ENCODE measurements at regions not wholly inside any gene's neighbourhood (a gene's known extent, or its start where the extent isn't known, plus 50 kb on each side); places are given as distances from the start of the nearest gene placed in this dataset.

- TF ChIP-seq POLR2A (IDR thresholded peaks at IDR 0.05), result no peak
- no peak for TF ChIP-seq CTCF (IDR thresholded peaks at IDR 0.05)
These were observed 436.0 kb downstream of the CENPC start for GRCh38 chr4:67109276-67109675.
